ENCODE measurements at regions not wholly inside any gene's neighbourhood (a gene's known extent, or its start where the extent isn't known, plus 50 kb on each side); places are given as distances from the start of the nearest gene placed in this dataset.

GRCh38 chr14:62304257-62304656 lies 542.0 kb downstream of the SNAPC1 start:
- TF ChIP-seq POLR2A (IDR thresholded peaks at IDR 0.05; ENCODE audit: low read depth, low read length) (no peak), CTCF (conservative IDR thresholded peaks at IDR 0.05; ENCODE audit: low read depth, low read length) (no peak), RAD21 (IDR thresholded peaks at IDR 0.05; ENCODE audit: low read length) (no peak), MXI1 (IDR thresholded peaks at IDR 0.05; ENCODE audit: borderline replicate concordance, low read depth, low read length) (no peak), RFX5 (IDR thresholded peaks at IDR 0.05; ENCODE audit: low read depth, low read length) (no peak), CEBPB (IDR thresholded peaks at IDR 0.05; ENCODE audit: low read depth, low read length) (no peak), RCOR1 (IDR thresholded peaks at IDR 0.05; ENCODE audit: insufficient replicate concordance, low read length) (no peak), USF2 (IDR thresholded peaks at IDR 0.05; ENCODE audit: low read depth, low read length) (no peak), NFE2L2 (IDR thresholded peaks at IDR 0.05; ENCODE audit: low read depth, low read length) (no peak), FOS (IDR thresholded peaks at IDR 0.05; ENCODE audit: low read depth, low read length) (no peak), SMC3 (IDR thresholded peaks at IDR 0.05; ENCODE audit: low read depth, low read length) (no peak)

All from IMR-90 (cell line).